ENCODE measurements at regions not wholly inside any gene's neighbourhood (a gene's known extent, or its start where the extent isn't known, plus 50 kb on each side); places are given as distances from the start of the nearest gene placed in this dataset.

GRCh38 chr11:103556171-103556570 lies 446.9 kb downstream of the DYNC2H1 start:
- no peaks in the 10 kb centered on the region for H3K79me2 ChIP-seq (ENCODE audit: insufficient read depth, low read length)
- no peak overlapping the region for H3K4me3 ChIP-seq (replicated peaks in 1 of 3; ENCODE audit: insufficient read depth in 1 of 3, low read depth in 2 of 3, low read length in 3 of 3)
- TF ChIP-seq PHF8 (CRISPR knock-in tag; IDR thresholded peaks at IDR 0.05): no peak
- TF ChIP-seq ZNF598 (CRISPR knock-in tag; IDR thresholded peaks at IDR 0.05; ENCODE audit: borderline replicate concordance): no peak
- no peak for TF ChIP-seq ZNF605 (CRISPR knock-in tag; IDR thresholded peaks at IDR 0.05)
- TF ChIP-seq BRF2 (CRISPR knock-in tag; IDR thresholded peaks at IDR 0.05): no peak
- no peak for TF ChIP-seq SP1 (IDR thresholded peaks at IDR 0.05)
- no peak for TF ChIP-seq SP1 (CRISPR knock-in tag; IDR thresholded peaks at IDR 0.05)
- TF ChIP-seq TBL1XR1 (IDR thresholded peaks at IDR 0.05; ENCODE audit: borderline replicate concordance, low read length, partially characterized antibody): no peak
- 21% methylated on average over 3 of the region's 3 CpGs for WGBS (ENCODE audit: low lambda C conversion rate)
- ChIA-PET POLR2A (no interaction called here), CTCF (ENCODE audit: low intra/inter-chr PET ratio, low total read pairs) (no interaction called here)
- in situ Hi-C loops (cut with HindIII; ENCODE audit: extremely low pct_ligation_motif_present, low pct_unique_long_range_greater_than_20kb): no loop called here
- no peak overlapping the region for H2AFZ ChIP-seq (ENCODE audit: low read length)
- H3K4me1 ChIP-seq (ENCODE audit: insufficient read depth, low read length): no peaks in the 10 kb centered on the region
- H3K4me2 ChIP-seq (ENCODE audit: low read depth, low read length): no peak overlapping the region
- H4K20me1 ChIP-seq (ENCODE audit: insufficient read depth, low read length): no peaks in the 10 kb centered on the region
- H3K9me3 ChIP-seq (ENCODE audit: low read length): no peaks in the 10 kb centered on the region
- FAIRE-seq: no peak
- H3K9ac ChIP-seq (ENCODE audit: insufficient read depth, low read depth, low read length): no peak overlapping the region
- no peak for DNase-seq (ENCODE audit: low spot score)
- H3K36me3 ChIP-seq (replicated peaks in 1 of 2; ENCODE audit: control insufficient read depth in 1 of 2, insufficient read depth in 2 of 2, low read length in 2 of 2): no peaks in the 10 kb centered on the region
- no peak for ATAC-seq
- intact Hi-C loops (cut with micrococcal nuclease; ENCODE audit: unreplicated experiment): no loop called here
- BruUV-seq (replicated peaks): no TSS peak
- no peaks in the 10 kb centered on the region for H3K27me3 ChIP-seq (ENCODE audit: control insufficient read depth in 1 of 2, insufficient read depth in 2 of 2, low read length in 2 of 2)
- H3K27ac ChIP-seq (ENCODE audit: extremely low read length, insufficient read depth, low read length): no peak overlapping the region

GRCh38 chr11:103566116-103566515 lies 456.9 kb downstream of the DYNC2H1 start:
- no peak overlapping the region for H2AFZ ChIP-seq (ENCODE audit: low read length)
- H3K27ac ChIP-seq (ENCODE audit: extremely low read length, insufficient read depth, low read length): no peak overlapping the region
- no peaks in the 10 kb centered on the region for H4K20me1 ChIP-seq (ENCODE audit: insufficient read depth, low read length)
- FAIRE-seq (no peak), DNase-seq (ENCODE audit: low spot score) (no peak), ATAC-seq (no peak)
- no peaks in the 10 kb centered on the region for H3K9me3 ChIP-seq (ENCODE audit: low read length)
- H3K27me3 ChIP-seq (ENCODE audit: control insufficient read depth in 1 of 2, insufficient read depth in 2 of 2, low read length in 2 of 2): no peaks in the 10 kb centered on the region
- POLR2A ChIA-PET: no interaction called here
- no peak overlapping the region for H3K4me3 ChIP-seq (replicated peaks in 1 of 3; ENCODE audit: insufficient read depth in 1 of 3, low read depth in 2 of 3, low read length in 3 of 3)
- WGBS (ENCODE audit: low lambda C conversion rate): 7% methylated on average over 3 of the region's 4 CpGs
- in situ Hi-C loops (cut with HindIII; ENCODE audit: extremely low pct_ligation_motif_present, low pct_unique_long_range_greater_than_20kb): no loop called here
- H3K79me2 ChIP-seq (ENCODE audit: insufficient read depth, low read length): no peaks in the 10 kb centered on the region
- H3K4me2 ChIP-seq (ENCODE audit: low read depth, low read length): no peak overlapping the region
- H3K4me1 ChIP-seq (ENCODE audit: insufficient read depth, low read length): no peaks in the 10 kb centered on the region
- intact Hi-C loops (cut with micrococcal nuclease; ENCODE audit: unreplicated experiment): no loop called here
- BruUV-seq (replicated peaks): no TSS peak
- CTCF ChIA-PET (ENCODE audit: low intra/inter-chr PET ratio, low total read pairs): no interaction called here
- no peak overlapping the region for H3K9ac ChIP-seq (ENCODE audit: insufficient read depth, low read depth, low read length)
- no peaks in the 10 kb centered on the region for H3K36me3 ChIP-seq (replicated peaks in 1 of 2; ENCODE audit: control insufficient read depth in 1 of 2, insufficient read depth in 2 of 2, low read length in 2 of 2)
- TF ChIP-seq KLF9 (CRISPR knock-in tag; IDR thresholded peaks at IDR 0.05; ENCODE audit: low read depth): no peak
- no peak for TF ChIP-seq ZBTB33 (CRISPR knock-in tag; IDR thresholded peaks at IDR 0.05)
- TF ChIP-seq ZFX (CRISPR knock-in tag; IDR thresholded peaks at IDR 0.05; ENCODE audit: low read depth): no peak
- no peak for TF ChIP-seq PPARG (CRISPR knock-in tag; conservative IDR thresholded peaks at IDR 0.05)
- no peak for TF ChIP-seq AHDC1 (CRISPR knock-in tag; IDR thresholded peaks at IDR 0.05; ENCODE audit: borderline replicate concordance)

Measured in HepG2 (cell line).